DND-41 (cell line): ENCODE measurements at regions not wholly inside any gene's neighbourhood (a gene's known extent, or its start where the extent isn't known, plus 50 kb on each side); places are given as distances from the start of the nearest gene placed in this dataset.

Experiments used
- ATAC-seq: fragments of 200-7000 bp; cut with Tn5 transposase; 3 replicates; pipeline ENCODE4 v1.9.1; 2021; ENCODE audit warnings: low read depth; ENCODE audit not compliant: insufficient read depth
- DNase-seq: peaks from one replicate; pipeline ENCODE4 v3.0.0-alpha.2; 2020
- H2AFZ ChIP-seq: 2 replicates; pipeline ENCODE4 v1.6.0; 2012; ENCODE audit warnings: low read depth, low read length
- H3K27ac ChIP-seq: 2 replicates; pipeline ENCODE4 v1.5.1; 2012; ENCODE audit warnings: low read length, inconsistent platforms
- H3K27me3 ChIP-seq: fragments of 200-600 bp; sonication (generic); 2 replicates; pipeline ENCODE4 v1.6.0; 2012; ENCODE audit warnings: low read length, mild to moderate bottlenecking, inconsistent platforms; ENCODE audit not compliant: insufficient read depth, poor library complexity
- H3K36me3 ChIP-seq: 2 replicates; pipeline ENCODE4 v1.5.1; 2012; ENCODE audit warnings: low read length, inconsistent platforms; ENCODE audit not compliant: insufficient read depth
- H3K4me1 ChIP-seq: 2 replicates; pipeline ENCODE4 v1.5.1; 2012; ENCODE audit warnings: mild to moderate bottlenecking, low read length; ENCODE audit not compliant: insufficient read depth
- H3K4me2 ChIP-seq: 2 replicates; pipeline ENCODE4 v1.6.0; 2012; ENCODE audit warnings: mild to moderate bottlenecking, moderate library complexity, low read length, inconsistent platforms; ENCODE audit not compliant: insufficient read depth
- H3K4me3 ChIP-seq, 2 experiments: fragments of 200-600 bp in 1 of 2; shearing (Covaris generic) in 1 of 2; 2 replicates each; pipeline ENCODE4 v1.5.1; 2012 to 2016; ENCODE audit warnings: inconsistent platforms in 2 of 2, low read length in 2 of 2, mild to moderate bottlenecking in 2 of 2, low read depth in 1 of 2, moderate library complexity in 1 of 2
- H3K79me2 ChIP-seq: 2 replicates; pipeline ENCODE4 v1.6.0; 2012; ENCODE audit warnings: low read length, inconsistent platforms; ENCODE audit not compliant: insufficient read depth
- H3K9ac ChIP-seq: 2 replicates; pipeline ENCODE4 v1.6.0; 2012; ENCODE audit warnings: low read depth, mild to moderate bottlenecking, inconsistent platforms, low read length, moderate library complexity
- H3K9me3 ChIP-seq: 2 replicates; pipeline ENCODE4 v1.5.1; 2012; ENCODE audit warnings: low read length, moderate library complexity, mild to moderate bottlenecking, inconsistent platforms; ENCODE audit not compliant: insufficient read depth, severe bottlenecking
- H4K20me1 ChIP-seq: 2 replicates; pipeline ENCODE4 v1.6.0; 2012; ENCODE audit warnings: low read length; ENCODE audit not compliant: insufficient read depth
- CTCF ChIP-seq: IDR thresholded peaks from 2 replicates; pipeline ENCODE4 v1.5.1; 2012; ENCODE audit warnings: borderline replicate concordance, low read length, moderate library complexity, mild to moderate bottlenecking; ENCODE audit not compliant: poor library complexity, severe bottlenecking; ENCODE audit errors: extremely low read depth
- EZH2 ChIP-seq: IDR thresholded peaks from 3 replicates; pipeline ENCODE4 v1.6.1; 2012; ENCODE audit warnings: borderline replicate concordance, low read depth, mild to moderate bottlenecking, moderate library complexity, low read length, inconsistent platforms; ENCODE audit not compliant: severe bottlenecking

DNA sequence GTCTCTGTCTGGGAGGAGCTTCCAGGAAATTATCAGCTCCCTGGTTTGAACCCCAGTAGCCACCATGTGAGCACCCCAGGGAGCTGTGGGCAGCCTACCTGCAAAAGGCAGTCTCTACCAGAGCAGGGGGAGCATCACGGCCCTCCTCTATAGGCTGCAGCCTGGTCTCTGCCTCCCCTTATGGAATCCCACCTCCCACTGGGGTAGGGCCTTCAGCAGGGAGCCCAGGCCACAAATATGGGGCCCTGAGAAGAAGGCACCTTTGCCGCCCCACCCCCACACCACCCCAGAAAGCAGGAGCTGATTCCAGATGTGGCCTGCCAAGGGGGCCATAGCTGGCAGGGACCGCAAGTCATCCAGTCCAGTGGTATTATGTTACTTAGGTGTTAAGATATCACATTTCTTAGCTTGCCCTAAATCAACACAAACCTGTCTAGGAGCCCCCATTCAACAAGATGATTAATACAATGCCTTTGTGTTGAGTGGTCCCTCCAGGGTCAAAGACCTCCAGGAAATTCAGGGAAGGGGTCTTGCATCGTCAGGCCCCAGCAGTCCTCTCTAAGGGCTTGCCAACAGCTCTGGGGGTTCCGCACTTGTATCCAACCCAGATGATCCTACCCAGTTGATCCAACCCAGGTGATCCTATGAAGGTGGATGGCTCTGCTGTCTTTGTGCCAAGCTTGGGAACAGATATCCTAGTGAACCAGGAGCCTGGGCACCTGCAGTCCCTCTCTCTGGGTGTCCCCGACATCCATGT lies 114.9 kb downstream of the OAT start:
- Histone ChIP-seq H2AFZ (no peak overlapping the region), H3K9ac (no peak overlapping the region), H3K36me3 (no peaks in the 10 kb centered on the region), H3K4me1 (no peaks in the 10 kb centered on the region), H3K4me2 (no peak overlapping the region), H4K20me1 (no peaks in the 10 kb centered on the region), H3K27me3 (no peaks in the 10 kb centered on the region), H3K4me3 (no peak overlapping the region), H3K9me3 (peaks cover 14% of the 10 kb centered on the region), H3K27ac (no peak overlapping the region), H3K79me2 (no peaks in the 10 kb centered on the region)
- no peak for ATAC-seq
- no peak for DNase-seq
- TF ChIP-seq CTCF (no peak), EZH2 (no peak)

- H3K4me1 ChIP-seq: no peaks in the 10 kb centered on the region
- no peak overlapping the region for H3K27ac ChIP-seq
- no peak overlapping the region for H3K4me2 ChIP-seq
- no peaks in the 10 kb centered on the region for H3K36me3 ChIP-seq
- no peak overlapping the region for H3K4me3 ChIP-seq
- no peaks in the 10 kb centered on the region for H3K27me3 ChIP-seq
- DNase-seq (no peak), ATAC-seq (no peak)
- TF ChIP-seq CTCF (no peak), EZH2 (no peak)
- H4K20me1 ChIP-seq: no peaks in the 10 kb centered on the region
- no peaks in the 10 kb centered on the region for H3K79me2 ChIP-seq
- no peak overlapping the region for H2AFZ ChIP-seq
- H3K9me3 ChIP-seq: peaks cover 14% of the 10 kb centered on the region
- H3K9ac ChIP-seq: no peak overlapping the region
Observed at GRCh38 chr10:124302951-124303505, 115.7 kb downstream of the OAT start.

GRCh38 chr10:124301736-124302135 lies 117.0 kb downstream of the OAT start:
- Histone ChIP-seq H3K9ac (no peak overlapping the region), H3K27ac (no peak overlapping the region), H3K79me2 (no peaks in the 10 kb centered on the region), H3K36me3 (no peaks in the 10 kb centered on the region), H4K20me1 (no peaks in the 10 kb centered on the region), H3K4me2 (no peak overlapping the region), H3K27me3 (no peaks in the 10 kb centered on the region), H3K4me1 (no peaks in the 10 kb centered on the region), H3K4me3 (no peak overlapping the region), H2AFZ (no peak overlapping the region), H3K9me3 (peaks cover 14% of the 10 kb centered on the region)
- DNase-seq (no peak), ATAC-seq (no peak)
- no peak for TF ChIP-seq EZH2
- no peak for TF ChIP-seq CTCF
